WTC11 (cell line): ENCODE measurements at regions not wholly inside any gene's neighbourhood (a gene's known extent, or its start where the extent isn't known, plus 50 kb on each side); places are given as distances from the start of the nearest gene placed in this dataset.

Source experiments
- ATAC-seq: fragments of 200-7000 bp; cut with Tn5 transposase; 2 replicates; pipeline ENCODE4 v1.10.0; 2021; ENCODE audit warnings: mild to moderate bottlenecking, moderate library complexity
- CTCF ChIA-PET: fragments of 300-600 bp; sonication (Branson Sonifier 250); formaldehyde crosslinking; loops from one replicate; lab custom pipeline; 2021; ENCODE audit warnings: antibody characterized with exemption; lab: Charles Lee
- POLR2A ChIA-PET: fragments of 350-600 bp; sonication (Branson Sonifier 250); formaldehyde crosslinking; loops from one replicate; lab custom pipeline; 2021; ENCODE audit warnings: antibody characterized with exemption; lab: Charles Lee
- DNase-seq: peaks from one replicate; pipeline ENCODE4 v3.0.0; 2021; ENCODE audit warnings: low spot score
- H3K27ac Mint-ChIP-seq: 2 replicates; pipeline ENCODE4 v1.8.0; 2021; ENCODE audit warnings: mixed read lengths
- H3K27me3 Mint-ChIP-seq: 2 replicates; pipeline ENCODE4 v1.8.0; 2021; ENCODE audit warnings: low read depth, mild to moderate bottlenecking, moderate library complexity, mixed read lengths
- H3K36me3 Mint-ChIP-seq: 2 replicates; pipeline ENCODE4 v1.8.0; 2021; ENCODE audit warnings: mixed read lengths
- H3K4me1 Mint-ChIP-seq: 2 replicates; pipeline ENCODE4 v1.8.0; 2022; ENCODE audit warnings: mixed read lengths
- H3K4me3 Mint-ChIP-seq: 2 replicates; pipeline ENCODE4 v1.8.0; 2021; ENCODE audit warnings: mild to moderate bottlenecking, moderate library complexity, mixed read lengths
- H3K9me3 Mint-ChIP-seq: 2 replicates; pipeline ENCODE4 v1.8.0; 2021; ENCODE audit warnings: mixed read lengths
- ATF1 ChIP-seq: sonication (generic); formaldehyde crosslinking; IDR thresholded peaks from 2 replicates; pipeline ENCODE4 v1.8.1; 2023; ENCODE audit warnings: mild to moderate bottlenecking, moderate library complexity, missing genetic modification reagents
- ERG ChIP-seq: fragments of 250-450 bp; sonication (Bioruptor Pico); IDR thresholded peaks from 2 replicates; pipeline ENCODE4 v1.8.0; 2021; ENCODE audit warnings: mild to moderate bottlenecking
- HMGXB4 ChIP-seq: sonication (generic); formaldehyde crosslinking; IDR thresholded peaks from 2 replicates; pipeline ENCODE4 v1.8.1; 2023; ENCODE audit warnings: mild to moderate bottlenecking, moderate library complexity, missing genetic modification reagents
- MYBL2 ChIP-seq: sonication (generic); formaldehyde crosslinking; IDR thresholded peaks from 2 replicates; pipeline ENCODE4 v1.8.1; 2023; ENCODE audit warnings: mild to moderate bottlenecking, moderate library complexity, missing genetic modification reagents
- PRRX2 ChIP-seq: fragments of 250-450 bp; sonication (Bioruptor Pico); IDR thresholded peaks from 2 replicates; pipeline ENCODE4 v1.8.0; 2021; ENCODE audit warnings: mild to moderate bottlenecking
- ZNF396 ChIP-seq: fragments of 250-450 bp; sonication (Bioruptor Pico); IDR thresholded peaks from 2 replicates; pipeline ENCODE4 v1.8.0; 2021; ENCODE audit warnings: mild to moderate bottlenecking, moderate library complexity, borderline replicate concordance
- ZNF416 ChIP-seq: fragments of 250-450 bp; sonication (Bioruptor Pico); IDR thresholded peaks from 2 replicates; pipeline ENCODE4 v1.9.0; 2021; ENCODE audit warnings: mild to moderate bottlenecking, inconsistent platforms
- TF ChIP-seq, protein P1 (sequence below): sonication (generic); formaldehyde crosslinking; IDR thresholded peaks from 2 replicates; pipeline ENCODE4 v1.8.1; 2022; ENCODE audit warnings: low read depth, missing genetic modification reagents, borderline replicate concordance
- TF ChIP-seq, protein P2 (sequence below): sonication (generic); formaldehyde crosslinking; IDR thresholded peaks from 2 replicates; pipeline ENCODE4 v1.8.1; 2023; ENCODE audit warnings: mild to moderate bottlenecking, missing genetic modification reagents, borderline replicate concordance
- TF ChIP-seq, protein P3 (sequence below): fragments of 250-450 bp; sonication (Bioruptor Pico); IDR thresholded peaks from 2 replicates; pipeline ENCODE4 v1.9.0; 2021; ENCODE audit warnings: mild to moderate bottlenecking, borderline replicate concordance

DNA sequence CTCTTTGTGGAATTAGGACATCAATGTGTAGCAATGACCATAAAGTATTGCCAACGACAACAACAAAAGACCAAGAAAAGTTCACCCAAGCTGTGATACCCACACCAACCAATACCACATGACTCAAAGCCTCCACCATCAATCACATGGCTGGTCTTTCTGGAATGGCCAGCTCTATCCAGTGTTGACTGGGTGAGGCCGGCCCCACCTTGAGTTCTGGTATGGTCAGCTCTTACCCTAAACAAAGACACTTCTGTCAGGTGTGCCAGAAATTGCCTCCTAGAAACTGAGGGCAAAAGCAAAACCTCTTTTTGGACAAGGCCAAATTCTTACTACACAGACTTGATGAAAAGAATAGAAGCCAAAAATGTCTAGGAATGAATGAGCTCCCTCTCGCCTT is 331.5 kb downstream of the ZNF608 start (continued):
- TF ChIP-seq ZNF416 (CRISPR knock-in tag), result no peak
- no peak for TF ChIP-seq ATF1 (CRISPR knock-in tag)
- no peak for TF ChIP-seq HMGXB4
- TF ChIP-seq, protein P1, sequence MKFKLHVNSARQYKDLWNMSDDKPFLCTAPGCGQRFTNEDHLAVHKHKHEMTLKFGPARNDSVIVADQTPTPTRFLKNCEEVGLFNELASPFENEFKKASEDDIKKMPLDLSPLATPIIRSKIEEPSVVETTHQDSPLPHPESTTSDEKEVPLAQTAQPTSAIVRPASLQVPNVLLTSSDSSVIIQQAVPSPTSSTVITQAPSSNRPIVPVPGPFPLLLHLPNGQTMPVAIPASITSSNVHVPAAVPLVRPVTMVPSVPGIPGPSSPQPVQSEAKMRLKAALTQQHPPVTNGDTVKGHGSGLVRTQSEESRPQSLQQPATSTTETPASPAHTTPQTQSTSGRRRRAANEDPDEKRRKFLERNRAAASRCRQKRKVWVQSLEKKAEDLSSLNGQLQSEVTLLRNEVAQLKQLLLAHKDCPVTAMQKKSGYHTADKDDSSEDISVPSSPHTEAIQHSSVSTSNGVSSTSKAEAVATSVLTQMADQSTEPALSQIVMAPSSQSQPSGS (CRISPR knock-in tag), result no peak

- POLR2A ChIA-PET, result no interaction called here
- CTCF ChIA-PET, result no interaction called here
- peaks cover 24% of the 10 kb centered on the region for H3K9me3 Mint-ChIP-seq
- no peak for TF ChIP-seq MYBL2 (CRISPR knock-in tag)
- TF ChIP-seq, protein P2, sequence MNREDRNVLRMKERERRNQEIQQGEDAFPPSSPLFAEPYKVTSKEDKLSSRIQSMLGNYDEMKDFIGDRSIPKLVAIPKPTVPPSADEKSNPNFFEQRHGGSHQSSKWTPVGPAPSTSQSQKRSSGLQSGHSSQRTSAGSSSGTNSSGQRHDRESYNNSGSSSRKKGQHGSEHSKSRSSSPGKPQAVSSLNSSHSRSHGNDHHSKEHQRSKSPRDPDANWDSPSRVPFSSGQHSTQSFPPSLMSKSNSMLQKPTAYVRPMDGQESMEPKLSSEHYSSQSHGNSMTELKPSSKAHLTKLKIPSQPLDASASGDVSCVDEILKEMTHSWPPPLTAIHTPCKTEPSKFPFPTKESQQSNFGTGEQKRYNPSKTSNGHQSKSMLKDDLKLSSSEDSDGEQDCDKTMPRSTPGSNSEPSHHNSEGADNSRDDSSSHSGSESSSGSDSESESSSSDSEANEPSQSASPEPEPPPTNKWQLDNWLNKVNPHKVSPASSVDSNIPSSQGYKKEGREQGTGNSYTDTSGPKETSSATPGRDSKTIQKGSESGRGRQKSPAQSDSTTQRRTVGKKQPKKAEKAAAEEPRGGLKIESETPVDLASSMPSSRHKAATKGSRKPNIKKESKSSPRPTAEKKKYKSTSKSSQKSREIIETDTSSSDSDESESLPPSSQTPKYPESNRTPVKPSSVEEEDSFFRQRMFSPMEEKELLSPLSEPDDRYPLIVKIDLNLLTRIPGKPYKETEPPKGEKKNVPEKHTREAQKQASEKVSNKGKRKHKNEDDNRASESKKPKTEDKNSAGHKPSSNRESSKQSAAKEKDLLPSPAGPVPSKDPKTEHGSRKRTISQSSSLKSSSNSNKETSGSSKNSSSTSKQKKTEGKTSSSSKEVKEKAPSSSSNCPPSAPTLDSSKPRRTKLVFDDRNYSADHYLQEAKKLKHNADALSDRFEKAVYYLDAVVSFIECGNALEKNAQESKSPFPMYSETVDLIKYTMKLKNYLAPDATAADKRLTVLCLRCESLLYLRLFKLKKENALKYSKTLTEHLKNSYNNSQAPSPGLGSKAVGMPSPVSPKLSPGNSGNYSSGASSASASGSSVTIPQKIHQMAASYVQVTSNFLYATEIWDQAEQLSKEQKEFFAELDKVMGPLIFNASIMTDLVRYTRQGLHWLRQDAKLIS (CRISPR knock-in tag), result no peak
- H3K4me3 Mint-ChIP-seq, result no peak overlapping the region
- H3K4me1 Mint-ChIP-seq, result peaks cover 7% of the 10 kb centered on the region
- ATAC-seq, result no peak
- H3K27ac Mint-ChIP-seq, result no peak overlapping the region
- peaks cover 12% of the 10 kb centered on the region for H3K36me3 Mint-ChIP-seq
- H3K27me3 Mint-ChIP-seq, result no peaks in the 10 kb centered on the region; the same call in 1 of the 2 replicates
- DNase-seq, result no peak
Measured at GRCh38 chr5:124410539-124411488, 335.6 kb downstream of the ZNF608 start.

DNA sequence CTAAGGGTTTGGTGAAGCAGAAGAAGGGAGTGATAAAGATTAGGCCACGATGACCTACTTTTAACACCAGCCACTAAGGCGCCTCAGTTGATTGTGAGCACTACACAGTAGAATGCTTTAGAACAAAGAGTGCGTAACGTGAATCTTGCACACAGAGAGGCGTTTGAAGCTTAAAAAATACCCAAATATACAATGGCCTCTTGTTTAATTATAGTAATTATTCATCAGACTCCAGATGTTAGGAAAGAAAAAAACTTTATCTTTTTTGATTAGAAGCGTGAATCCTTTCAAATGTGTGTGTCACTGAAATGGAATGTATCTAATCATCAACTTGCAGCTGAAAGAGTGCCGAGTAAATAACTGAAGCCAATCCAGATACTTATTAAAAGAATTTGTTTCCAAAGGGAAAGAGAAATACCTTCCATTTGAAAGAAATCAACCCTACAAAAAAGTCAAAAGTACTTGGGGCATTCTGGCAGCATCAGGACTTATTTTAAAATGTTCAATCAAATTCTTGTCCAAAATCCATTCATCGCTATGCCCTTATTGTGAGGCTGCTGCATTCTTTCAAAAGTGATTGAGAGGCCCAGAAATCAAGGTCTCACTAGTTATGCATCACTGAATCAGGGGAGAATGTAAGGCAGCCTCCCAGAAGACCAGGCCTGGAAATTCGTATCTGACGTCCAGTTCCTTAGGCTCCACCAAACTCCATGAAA is 337.5 kb downstream of the ZNF608 start:
- ATAC-seq, result no peak
- CTCF ChIA-PET, result no interaction called here
- Mint-ChIP-seq H3K4me1 (peaks cover 7% of the 10 kb centered on the region), H3K27ac (no peak overlapping the region), H3K4me3 (no peak overlapping the region), H3K27me3 (no peaks in the 10 kb centered on the region; the same call in 1 of the 2 replicates), H3K36me3 (peaks cover 12% of the 10 kb centered on the region), H3K9me3 (peaks cover 20% of the 10 kb centered on the region)
- DNase-seq, result no peak
- POLR2A ChIA-PET, result no interaction called here
- TF ChIP-seq, protein P2 (CRISPR knock-in tag), result no peak
- TF ChIP-seq ZNF396 (CRISPR knock-in tag) (no peak), PRRX2 (no peak), ERG (CRISPR knock-in tag) (no peak)
- TF ChIP-seq, protein P3, sequence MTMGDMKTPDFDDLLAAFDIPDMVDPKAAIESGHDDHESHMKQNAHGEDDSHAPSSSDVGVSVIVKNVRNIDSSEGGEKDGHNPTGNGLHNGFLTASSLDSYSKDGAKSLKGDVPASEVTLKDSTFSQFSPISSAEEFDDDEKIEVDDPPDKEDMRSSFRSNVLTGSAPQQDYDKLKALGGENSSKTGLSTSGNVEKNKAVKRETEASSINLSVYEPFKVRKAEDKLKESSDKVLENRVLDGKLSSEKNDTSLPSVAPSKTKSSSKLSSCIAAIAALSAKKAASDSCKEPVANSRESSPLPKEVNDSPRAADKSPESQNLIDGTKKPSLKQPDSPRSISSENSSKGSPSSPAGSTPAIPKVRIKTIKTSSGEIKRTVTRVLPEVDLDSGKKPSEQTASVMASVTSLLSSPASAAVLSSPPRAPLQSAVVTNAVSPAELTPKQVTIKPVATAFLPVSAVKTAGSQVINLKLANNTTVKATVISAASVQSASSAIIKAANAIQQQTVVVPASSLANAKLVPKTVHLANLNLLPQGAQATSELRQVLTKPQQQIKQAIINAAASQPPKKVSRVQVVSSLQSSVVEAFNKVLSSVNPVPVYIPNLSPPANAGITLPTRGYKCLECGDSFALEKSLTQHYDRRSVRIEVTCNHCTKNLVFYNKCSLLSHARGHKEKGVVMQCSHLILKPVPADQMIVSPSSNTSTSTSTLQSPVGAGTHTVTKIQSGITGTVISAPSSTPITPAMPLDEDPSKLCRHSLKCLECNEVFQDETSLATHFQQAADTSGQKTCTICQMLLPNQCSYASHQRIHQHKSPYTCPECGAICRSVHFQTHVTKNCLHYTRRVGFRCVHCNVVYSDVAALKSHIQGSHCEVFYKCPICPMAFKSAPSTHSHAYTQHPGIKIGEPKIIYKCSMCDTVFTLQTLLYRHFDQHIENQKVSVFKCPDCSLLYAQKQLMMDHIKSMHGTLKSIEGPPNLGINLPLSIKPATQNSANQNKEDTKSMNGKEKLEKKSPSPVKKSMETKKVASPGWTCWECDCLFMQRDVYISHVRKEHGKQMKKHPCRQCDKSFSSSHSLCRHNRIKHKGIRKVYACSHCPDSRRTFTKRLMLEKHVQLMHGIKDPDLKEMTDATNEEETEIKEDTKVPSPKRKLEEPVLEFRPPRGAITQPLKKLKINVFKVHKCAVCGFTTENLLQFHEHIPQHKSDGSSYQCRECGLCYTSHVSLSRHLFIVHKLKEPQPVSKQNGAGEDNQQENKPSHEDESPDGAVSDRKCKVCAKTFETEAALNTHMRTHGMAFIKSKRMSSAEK (CRISPR knock-in tag), result no peak
